ENCODE measurements at regions not wholly inside any gene's neighbourhood (a gene's known extent, or its start where the extent isn't known, plus 50 kb on each side); places are given as distances from the start of the nearest gene placed in this dataset.
A peak's percentile ranks its signal among the peaks of the same experiment; 100 is the strongest.

GRCh38 chr3:168442502-168442901 lies 346.8 kb upstream of the GOLIM4 start:
- Histone ChIP-seq H3K4me3 (no peak overlapping the region), H3K27ac (no peak overlapping the region), H3K9me3 (no peaks in the 10 kb centered on the region), H3K4me1 (no peaks in the 10 kb centered on the region), H3K36me3 (no peaks in the 10 kb centered on the region), H3K27me3 (no peaks in the 10 kb centered on the region)
- TF ChIP-seq CTCF (IDR thresholded peaks at IDR 0.05) = no peak
- intact Hi-C loops (cut with DNase I) = no loop called here
- DNase-seq = no peak
- no peak for ATAC-seq

GRCh38 chr3:168436245-168436724 lies 340.6 kb upstream of the GOLIM4 start:
- ATAC-seq = no peak
- intact Hi-C loops (cut with DNase I) = no loop called here
- Histone ChIP-seq H3K27me3 (no peaks in the 10 kb centered on the region), H3K4me1 (no peaks in the 10 kb centered on the region), H3K27ac (no peak overlapping the region), H3K4me3 (no peak overlapping the region), H3K9me3 (no peaks in the 10 kb centered on the region), H3K36me3 (no peaks in the 10 kb centered on the region)
- no peak for DNase-seq
- TF ChIP-seq CTCF (IDR thresholded peaks at IDR 0.05) = no peak

- no peak for DNase-seq
- intact Hi-C loops (cut with DNase I) = no loop called here
- Histone ChIP-seq H3K27me3 (no peaks in the 10 kb centered on the region), H3K4me3 (no peak overlapping the region), H3K27ac (no peak overlapping the region), H3K36me3 (no peaks in the 10 kb centered on the region), H3K9me3 (no peaks in the 10 kb centered on the region), H3K4me1 (no peaks in the 10 kb centered on the region)
- no peak for TF ChIP-seq CTCF (IDR thresholded peaks at IDR 0.05)
- ATAC-seq = no peak
Observed at GRCh38 chr3:168431491-168431890, 335.8 kb upstream of the GOLIM4 start.

- Histone ChIP-seq H3K9me3 (no peaks in the 10 kb centered on the region), H3K36me3 (no peaks in the 10 kb centered on the region), H3K27ac (no peak overlapping the region), H3K27me3 (no peaks in the 10 kb centered on the region), H3K4me1 (no peaks in the 10 kb centered on the region), H3K4me3 (no peak overlapping the region)
- TF ChIP-seq CTCF (IDR thresholded peaks at IDR 0.05) = no peak
- DNase-seq = no peak
- peak; percentile 24 for ATAC-seq
- intact Hi-C loops (cut with DNase I) = no loop called here
Observed at GRCh38 chr3:168427835-168428475, 332.2 kb upstream of the GOLIM4 start.

- TF ChIP-seq CTCF (IDR thresholded peaks at IDR 0.05) = no peak
- Histone ChIP-seq H3K4me3 (no peak overlapping the region), H3K27ac (no peak overlapping the region), H3K36me3 (no peaks in the 10 kb centered on the region), H3K27me3 (no peaks in the 10 kb centered on the region), H3K9me3 (no peaks in the 10 kb centered on the region), H3K4me1 (no peaks in the 10 kb centered on the region)
- ATAC-seq = no peak
- DNase-seq = no peak
- intact Hi-C loops (cut with DNase I) = no loop called here
Observed at GRCh38 chr3:168427156-168427555, 331.4 kb upstream of the GOLIM4 start.

Measured in left lung (tissue), 4 donors.